NCI-H187 (cell line): ENCODE measurements at regions not wholly inside any gene's neighbourhood (a gene's known extent, or its start where the extent isn't known, plus 50 kb on each side); places are given as distances from the start of the nearest gene placed in this dataset.

ENCODE experiments used
- DNase-seq, 2 experiments: peaks; one replicate each; lab custom pipeline; 2025; lab: John Stamatoyannopoulos, UW

DNA sequence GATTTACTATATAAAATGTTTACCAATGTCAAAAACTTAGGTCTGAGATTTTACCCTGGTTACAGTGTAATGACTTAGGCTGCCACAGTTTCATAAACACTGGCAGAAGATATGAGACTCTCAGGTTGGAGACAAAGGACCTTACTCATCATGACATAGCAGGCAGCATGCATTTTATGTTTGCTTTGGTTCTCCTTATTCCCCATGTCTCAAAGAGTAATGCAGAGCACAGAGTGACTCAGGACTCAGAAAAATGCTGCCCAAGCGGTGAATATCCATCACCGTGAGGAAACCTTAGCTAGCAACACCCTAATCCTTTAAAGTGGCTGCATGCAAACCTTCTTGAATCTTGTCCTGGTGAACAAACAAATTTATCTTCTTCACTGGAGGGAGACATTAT, 112.1 kb upstream of the EYS start:
- no peak for DNase-seq

DNA sequence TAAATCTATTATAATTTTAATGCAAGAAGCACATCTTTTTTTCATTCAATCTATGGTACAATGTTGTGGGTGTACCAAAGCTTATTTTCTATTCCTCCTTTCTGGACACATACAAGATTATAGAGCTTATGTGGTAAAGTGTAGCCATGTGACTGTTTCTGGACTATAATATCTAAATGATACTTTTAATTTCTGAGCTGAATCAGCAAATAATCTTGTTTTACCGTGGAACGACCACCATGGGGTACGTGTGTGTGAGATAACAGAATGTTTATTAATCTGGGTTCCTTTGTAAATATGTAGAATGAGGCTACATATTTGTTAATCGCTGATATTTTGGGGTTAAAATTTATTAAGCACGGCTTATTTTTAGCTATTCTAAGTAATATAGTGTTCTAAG, 111.5 kb upstream of the EYS start:
- no peak for DNase-seq

DNA sequence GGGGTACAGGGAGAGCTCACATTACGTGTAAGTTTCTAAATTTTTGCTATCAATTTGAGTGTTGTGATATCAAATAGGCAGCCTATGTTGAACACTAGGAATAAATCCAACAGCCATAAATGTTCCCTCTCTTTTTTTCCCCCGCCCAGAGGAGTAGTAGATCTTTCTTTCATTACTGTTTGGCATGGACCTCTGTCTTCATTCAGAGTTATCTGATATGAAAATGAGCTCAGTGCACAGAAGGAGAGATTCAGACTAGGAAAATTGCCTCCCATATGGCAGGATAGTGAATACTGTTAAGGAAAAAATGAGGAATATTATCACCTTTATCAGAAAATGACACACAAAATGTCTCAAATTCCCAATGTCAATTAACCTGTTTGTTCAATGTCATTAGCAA, 110.0 kb upstream of the EYS start:
- no peak for DNase-seq

DNA sequence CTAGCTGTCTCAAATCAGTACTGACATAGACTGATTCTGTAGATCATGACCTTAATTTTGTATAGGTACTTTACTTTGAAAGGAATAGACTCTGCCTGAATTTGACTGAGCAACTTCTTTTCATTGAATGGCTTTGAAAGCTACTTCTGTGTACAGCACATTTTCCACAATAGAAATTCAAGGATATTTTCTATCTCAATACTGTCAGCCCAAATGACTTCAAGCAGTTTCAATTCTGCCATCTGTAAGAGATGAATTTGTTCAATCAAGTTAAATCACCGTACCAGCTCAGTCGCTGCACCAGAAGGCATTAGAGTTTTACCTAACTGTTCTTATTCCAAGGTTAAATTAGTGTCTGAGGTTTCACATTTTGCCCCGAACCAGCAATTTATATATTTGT, 107.0 kb upstream of the EYS start:
- DNase-seq: no peak

DNA sequence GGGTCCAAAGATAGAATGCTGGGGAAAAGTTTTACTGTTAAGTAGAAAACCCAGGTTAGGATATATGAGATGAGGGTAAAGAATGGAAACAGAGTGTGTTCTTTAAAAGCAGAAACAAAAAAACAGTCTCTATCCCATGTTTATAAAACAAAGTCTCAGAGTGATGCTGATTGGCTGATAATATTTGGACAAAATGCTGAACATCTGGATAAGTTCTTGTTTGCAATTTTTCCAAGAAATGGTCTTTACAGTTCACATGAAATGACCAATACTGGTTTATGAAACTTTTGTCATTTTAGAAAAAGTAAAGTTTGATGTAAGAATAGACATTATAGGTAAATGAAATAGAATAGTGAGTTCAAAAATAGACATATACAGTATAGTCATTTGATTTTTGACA, 96.2 kb upstream of the EYS start:
- DNase-seq: no peak

- DNase-seq: no peak
Observed at GRCh38 chr6:65799389-65799788, 92.4 kb upstream of the EYS start.

DNA sequence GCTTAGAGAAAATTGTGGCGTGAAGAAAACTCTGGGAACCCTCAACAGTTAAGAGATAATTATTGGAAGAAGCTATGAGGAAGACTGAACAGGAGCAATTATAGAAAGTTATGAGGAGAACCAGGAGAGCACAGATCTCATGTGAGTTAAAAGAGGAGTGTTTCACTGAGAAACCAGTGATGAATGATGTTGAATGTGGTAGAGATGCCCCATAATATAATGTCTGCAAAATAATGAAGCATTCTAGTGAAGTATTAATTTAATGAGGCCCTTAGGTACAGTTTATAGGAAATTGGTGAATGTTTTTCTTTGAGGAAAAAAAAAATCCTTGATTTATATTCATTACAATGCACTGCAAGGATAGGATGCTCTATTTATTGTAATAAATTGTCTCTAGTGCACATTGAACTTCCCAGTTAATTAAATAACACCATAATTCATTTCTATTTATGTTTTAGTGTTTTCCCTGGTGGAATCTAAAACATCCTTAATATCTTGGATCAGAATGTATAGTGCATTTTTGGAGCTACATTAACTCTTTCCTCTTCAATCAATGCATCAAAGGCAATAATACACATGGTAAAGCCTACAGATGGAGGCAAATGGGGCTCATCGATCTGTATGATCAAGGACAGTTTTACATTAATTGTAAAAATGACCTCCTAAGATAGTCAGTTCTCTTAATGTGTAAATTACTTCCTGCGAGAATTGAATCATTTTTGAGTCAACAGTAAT, 91.4 kb upstream of the EYS start:
- DNase-seq: no peak

- DNase-seq: no peak
Observed at GRCh38 chr6:65790666-65791065, 83.6 kb upstream of the EYS start.

GRCh38 chr6:65787787-65788186, 80.8 kb upstream of the EYS start:
- DNase-seq: no peak

GRCh38 chr6:65786815-65787214, 79.8 kb upstream of the EYS start:
- no peak for DNase-seq

DNA sequence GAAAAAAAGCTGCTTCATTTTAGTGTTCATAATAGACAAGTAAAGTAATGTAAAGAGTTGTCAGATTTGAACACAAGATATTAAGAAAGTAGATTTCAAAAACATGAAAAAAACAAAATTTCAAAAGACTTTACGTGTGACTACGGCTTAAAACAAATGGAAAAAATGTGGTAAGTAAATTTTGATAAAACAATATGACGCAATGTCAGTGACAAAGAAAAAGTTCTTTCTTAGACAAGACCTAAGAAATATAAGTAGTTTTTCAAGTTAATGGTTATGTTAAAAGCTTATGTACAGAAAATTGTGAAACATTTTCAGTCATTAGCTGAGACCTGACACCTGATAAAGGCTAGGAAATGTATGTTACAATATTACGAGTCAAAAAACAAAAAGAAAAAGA, 73.7 kb upstream of the EYS start:
- DNase-seq: no peak

GRCh38 chr6:65776332-65776731, 69.3 kb upstream of the EYS start:
- DNase-seq: no peak

DNA sequence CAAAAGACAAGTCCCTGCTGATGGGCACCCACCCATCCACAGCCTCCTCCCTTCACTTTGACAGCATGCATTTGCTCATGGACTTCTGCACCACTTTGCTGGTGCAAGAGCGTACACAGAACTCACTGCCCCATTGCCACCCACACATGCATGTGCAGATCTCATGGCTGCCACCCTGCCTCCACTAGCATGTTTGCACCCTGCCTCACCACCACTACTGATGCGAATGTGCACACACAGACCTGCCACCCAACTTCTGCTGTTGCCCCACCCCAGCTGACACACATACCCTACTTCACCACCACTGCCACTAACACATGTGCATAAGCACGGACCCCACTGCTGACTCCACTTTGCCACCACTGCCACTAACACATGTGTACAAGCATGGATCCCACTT, 64.9 kb upstream of the EYS start:
- no peak for DNase-seq

DNA sequence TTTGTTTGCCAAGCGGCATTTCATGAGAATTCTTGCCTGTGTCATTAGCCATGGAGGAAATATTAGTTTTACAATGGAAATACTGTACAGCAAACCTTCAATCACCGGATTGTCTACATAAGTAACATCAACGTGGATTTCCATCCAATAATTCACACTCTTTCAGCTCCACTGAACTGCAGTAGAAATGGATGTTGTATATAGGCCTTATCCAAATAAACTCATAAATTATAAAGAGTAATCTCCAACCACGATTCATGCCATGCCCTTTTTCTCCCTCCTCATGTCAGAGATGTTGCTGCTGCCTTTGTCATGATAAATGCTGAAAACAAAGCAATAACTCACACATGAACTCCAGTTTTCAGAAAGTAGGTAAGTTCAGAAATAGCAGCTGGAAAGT, 54.9 kb upstream of the EYS start:
- DNase-seq: no peak

DNA sequence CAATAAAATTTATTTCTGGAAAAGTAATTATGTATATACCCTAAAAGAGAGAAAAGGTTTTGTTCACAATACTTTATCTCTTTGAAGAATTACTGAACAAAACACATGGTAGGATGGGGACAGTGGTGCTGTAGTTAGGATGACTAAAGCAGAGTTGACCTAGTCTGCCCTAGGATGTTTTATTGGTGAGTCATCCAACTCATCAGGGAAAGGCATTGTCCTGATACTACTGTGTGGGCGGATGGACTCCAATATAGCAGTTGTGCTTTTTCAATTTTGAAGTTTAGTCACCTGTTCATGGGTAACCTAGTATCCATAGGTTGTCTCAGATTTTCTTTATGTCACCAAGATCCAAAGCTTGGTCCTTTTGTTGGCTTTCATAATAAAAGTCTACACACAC, 53.3 kb upstream of the EYS start:
- DNase-seq: no peak
